ENCODE measurements at regions not wholly inside any gene's neighbourhood (a gene's known extent, or its start where the extent isn't known, plus 50 kb on each side); places are given as distances from the start of the nearest gene placed in this dataset.
A peak's percentile ranks its signal among the peaks of the same experiment; 100 is the strongest.

DNA sequence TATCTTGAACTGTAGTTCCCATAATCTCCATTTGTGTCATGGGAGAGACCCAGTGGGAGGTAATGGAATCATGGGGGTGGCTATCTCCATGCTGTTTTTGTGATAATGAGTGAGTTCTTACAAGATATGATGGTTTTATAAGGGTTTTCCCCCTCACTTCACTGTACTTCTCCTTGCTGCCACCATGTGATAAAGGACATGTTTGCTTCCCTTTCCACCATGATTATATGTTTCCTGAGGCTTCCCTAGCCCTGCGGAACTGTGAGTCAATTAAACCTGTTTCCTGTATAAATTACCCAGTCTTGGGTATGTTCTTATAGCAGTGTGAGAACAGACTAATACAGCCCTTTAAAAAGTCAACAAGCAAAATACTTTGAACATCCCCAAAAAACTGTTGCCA, 427.7 kb downstream of the HTR7 start:
- Histone ChIP-seq H3K9me3 (ENCODE audit: control insufficient read depth, insufficient read depth, low read depth, low read length) (no peaks in the 10 kb centered on the region), H3K27ac (ENCODE audit: insufficient read depth, low read length) (no peak overlapping the region), H3K4me2 (ENCODE audit: extremely low read depth, insufficient read depth, low read length) (no peak overlapping the region), H2AFZ (ENCODE audit: low read length) (no peak overlapping the region), H3K27me3 (ENCODE audit: control insufficient read depth, insufficient read depth, low read length) (no peaks in the 10 kb centered on the region), H4K20me1 (ENCODE audit: control insufficient read depth, extremely low read depth, insufficient read depth, low read length) (no peaks in the 10 kb centered on the region), H3K4me3 (replicated peaks in 1 of 4; ENCODE audit: control extremely low read depth in 1 of 4, insufficient read depth in 1 of 4, low read depth in 3 of 4, low read length in 4 of 4) (no peak overlapping the region), H3K9ac (ENCODE audit: insufficient read depth, low read length) (no peak overlapping the region), H3K79me2 (ENCODE audit: control insufficient read depth, insufficient read depth, low read length) (no peaks in the 10 kb centered on the region), H3K4me1 (ENCODE audit: control insufficient read depth, extremely low read depth, insufficient read depth, low read length) (no peaks in the 10 kb centered on the region), H3K36me3 (ENCODE audit: control insufficient read depth, insufficient read depth, low read length) (no peaks in the 10 kb centered on the region)
- no peak for TF ChIP-seq EZH2 (IDR thresholded peaks at IDR 0.05; ENCODE audit: low read length, missing control alignments)
- TF ChIP-seq, protein P1, sequence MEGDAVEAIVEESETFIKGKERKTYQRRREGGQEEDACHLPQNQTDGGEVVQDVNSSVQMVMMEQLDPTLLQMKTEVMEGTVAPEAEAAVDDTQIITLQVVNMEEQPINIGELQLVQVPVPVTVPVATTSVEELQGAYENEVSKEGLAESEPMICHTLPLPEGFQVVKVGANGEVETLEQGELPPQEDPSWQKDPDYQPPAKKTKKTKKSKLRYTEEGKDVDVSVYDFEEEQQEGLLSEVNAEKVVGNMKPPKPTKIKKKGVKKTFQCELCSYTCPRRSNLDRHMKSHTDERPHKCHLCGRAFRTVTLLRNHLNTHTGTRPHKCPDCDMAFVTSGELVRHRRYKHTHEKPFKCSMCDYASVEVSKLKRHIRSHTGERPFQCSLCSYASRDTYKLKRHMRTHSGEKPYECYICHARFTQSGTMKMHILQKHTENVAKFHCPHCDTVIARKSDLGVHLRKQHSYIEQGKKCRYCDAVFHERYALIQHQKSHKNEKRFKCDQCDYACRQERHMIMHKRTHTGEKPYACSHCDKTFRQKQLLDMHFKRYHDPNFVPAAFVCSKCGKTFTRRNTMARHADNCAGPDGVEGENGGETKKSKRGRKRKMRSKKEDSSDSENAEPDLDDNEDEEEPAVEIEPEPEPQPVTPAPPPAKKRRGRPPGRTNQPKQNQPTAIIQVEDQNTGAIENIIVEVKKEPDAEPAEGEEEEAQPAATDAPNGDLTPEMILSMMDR (conservative IDR thresholded peaks at IDR 0.05 in 1 of 2, IDR thresholded peaks at IDR 0.05 in 1 of 2; ENCODE audit: low read depth in 1 of 2, low read length in 2 of 2): no peak
- DNase-seq (ENCODE audit: low read depth in 2 of 2): peak in 1 of 2 donors; percentile 36

DNA sequence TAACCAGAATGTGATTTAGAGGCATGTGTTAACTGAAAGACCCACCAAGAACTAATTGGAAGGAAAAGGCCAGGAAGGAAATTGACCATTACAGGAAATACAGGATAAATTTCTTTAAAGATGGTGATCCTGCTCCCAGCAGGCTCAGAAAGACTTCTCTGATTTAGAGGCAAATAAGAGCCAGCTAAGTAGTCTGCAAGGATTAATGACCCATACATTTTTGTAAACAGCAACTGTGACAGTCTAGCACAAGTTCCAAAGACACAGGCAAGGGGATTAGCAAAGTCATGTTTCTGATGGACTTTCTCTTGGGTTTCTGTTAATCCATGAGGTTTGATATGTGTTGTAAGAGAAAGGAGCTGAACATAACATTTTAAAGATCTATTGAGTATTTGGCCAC, 425.0 kb downstream of the HTR7 start:
- TF ChIP-seq EZH2 (IDR thresholded peaks at IDR 0.05; ENCODE audit: low read length, missing control alignments): no peak
- TF ChIP-seq, protein P1 (conservative IDR thresholded peaks at IDR 0.05 in 1 of 2, IDR thresholded peaks at IDR 0.05 in 1 of 2; ENCODE audit: low read depth in 1 of 2, low read length in 2 of 2): no peak
- H2AFZ ChIP-seq (ENCODE audit: low read length): no peak overlapping the region

DNA sequence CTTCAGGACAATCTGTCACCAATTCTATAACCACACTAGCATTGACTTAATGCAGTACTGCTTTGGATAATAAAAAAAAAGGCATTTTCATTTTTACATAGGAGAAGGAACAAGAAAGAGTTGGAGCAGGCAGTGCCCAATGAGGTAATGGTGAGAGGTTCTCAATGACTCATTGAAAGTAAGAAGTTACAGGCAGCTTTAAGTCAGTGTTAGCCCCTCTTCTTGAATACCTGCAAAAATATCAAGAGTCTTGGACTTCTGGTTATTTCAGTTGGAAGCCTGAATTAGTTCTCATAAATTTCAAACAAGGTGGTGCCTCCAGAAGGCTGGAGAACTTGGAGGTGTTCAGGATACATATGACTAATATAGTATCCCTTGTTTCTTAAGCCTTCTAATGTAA, 422.5 kb downstream of the HTR7 start:
- peak in 1 of 2 donors; percentile 50 for DNase-seq (ENCODE audit: low read depth in 2 of 2)
- no peaks in the 10 kb centered on the region for H3K9me3 ChIP-seq (ENCODE audit: control insufficient read depth, insufficient read depth, low read depth, low read length)
- no peaks in the 10 kb centered on the region for H3K27me3 ChIP-seq (ENCODE audit: control insufficient read depth, insufficient read depth, low read length)
- H4K20me1 ChIP-seq (ENCODE audit: control insufficient read depth, extremely low read depth, insufficient read depth, low read length): no peaks in the 10 kb centered on the region
- no peaks in the 10 kb centered on the region for H3K79me2 ChIP-seq (ENCODE audit: control insufficient read depth, insufficient read depth, low read length)
- H3K4me2 ChIP-seq (ENCODE audit: extremely low read depth, insufficient read depth, low read length): no peak overlapping the region
- no peak overlapping the region for H3K27ac ChIP-seq (ENCODE audit: insufficient read depth, low read length)
- no peaks in the 10 kb centered on the region for H3K36me3 ChIP-seq (ENCODE audit: control insufficient read depth, insufficient read depth, low read length)
- H2AFZ ChIP-seq (ENCODE audit: low read length): no peak overlapping the region
- no peak overlapping the region for H3K4me3 ChIP-seq (replicated peaks in 1 of 4; ENCODE audit: control extremely low read depth in 1 of 4, insufficient read depth in 1 of 4, low read depth in 3 of 4, low read length in 4 of 4)
- TF ChIP-seq, protein P1 (conservative IDR thresholded peaks at IDR 0.05 in 1 of 2, IDR thresholded peaks at IDR 0.05 in 1 of 2; ENCODE audit: low read depth in 1 of 2, low read length in 2 of 2): no peak
- no peak for TF ChIP-seq EZH2 (IDR thresholded peaks at IDR 0.05; ENCODE audit: low read length, missing control alignments)
- H3K4me1 ChIP-seq (ENCODE audit: control insufficient read depth, extremely low read depth, insufficient read depth, low read length): no peaks in the 10 kb centered on the region
- H3K9ac ChIP-seq (ENCODE audit: insufficient read depth, low read length): no peak overlapping the region

More for the DNA sequence above, 425.0 kb downstream of the HTR7 start:
- no peaks in the 10 kb centered on the region for H3K36me3 ChIP-seq (ENCODE audit: control insufficient read depth, insufficient read depth, low read length)
- H3K9me3 ChIP-seq (ENCODE audit: control insufficient read depth, insufficient read depth, low read depth, low read length): no peaks in the 10 kb centered on the region
- no peak overlapping the region for H3K27ac ChIP-seq (ENCODE audit: insufficient read depth, low read length)
- H3K4me1 ChIP-seq (ENCODE audit: control insufficient read depth, extremely low read depth, insufficient read depth, low read length): no peaks in the 10 kb centered on the region
- no peaks in the 10 kb centered on the region for H3K27me3 ChIP-seq (ENCODE audit: control insufficient read depth, insufficient read depth, low read length)
- H3K79me2 ChIP-seq (ENCODE audit: control insufficient read depth, insufficient read depth, low read length): no peaks in the 10 kb centered on the region
- H4K20me1 ChIP-seq (ENCODE audit: control insufficient read depth, extremely low read depth, insufficient read depth, low read length): no peaks in the 10 kb centered on the region
- no peak overlapping the region for H3K4me3 ChIP-seq (replicated peaks in 1 of 4; ENCODE audit: control extremely low read depth in 1 of 4, insufficient read depth in 1 of 4, low read depth in 3 of 4, low read length in 4 of 4)
- no peak overlapping the region for H3K4me2 ChIP-seq (ENCODE audit: extremely low read depth, insufficient read depth, low read length)
- DNase-seq (ENCODE audit: low read depth in 2 of 2): no peak
- H3K9ac ChIP-seq (ENCODE audit: insufficient read depth, low read length): no peak overlapping the region

Measured in fibroblast of lung (primary cell).